Fibroblast of lung (primary cell): ENCODE measurements at regions not wholly inside any gene's neighbourhood (a gene's known extent, or its start where the extent isn't known, plus 50 kb on each side); places are given as distances from the start of the nearest gene placed in this dataset.

Experiments
- CTCF ChIP-seq, 2 donors: IDR thresholded peaks in 1 of 2; conservative IDR thresholded peaks in 1 of 2; 1 replicate in 1 of 2; 2 replicates in 1 of 2; pipeline ENCODE4 v1.5.1; 2011 to 2012; ENCODE audit warnings: low read length in 2 of 2, control low read depth in 1 of 2, inconsistent platforms in 1 of 2, low read depth in 1 of 2, mild to moderate bottlenecking in 1 of 2
- EZH2 ChIP-seq: IDR thresholded peaks from 2 replicates; pipeline ENCODE4 v1.5.1; 2012; ENCODE audit warnings: low read length, control low read depth, mild to moderate bottlenecking; ENCODE audit errors: missing control alignments

- no peak for TF ChIP-seq CTCF (conservative IDR thresholded peaks at IDR 0.05 in 1 of 2, IDR thresholded peaks at IDR 0.05 in 1 of 2; ENCODE audit: low read depth in 1 of 2, low read length in 2 of 2)
- TF ChIP-seq EZH2, result no peak
Measured at GRCh38 chr3:70703305-70704102, 391.1 kb upstream of the MDFIC2 start.
